ENCODE measurements at regions not wholly inside any gene's neighbourhood (a gene's known extent, or its start where the extent isn't known, plus 50 kb on each side); places are given as distances from the start of the nearest gene placed in this dataset.

DNA sequence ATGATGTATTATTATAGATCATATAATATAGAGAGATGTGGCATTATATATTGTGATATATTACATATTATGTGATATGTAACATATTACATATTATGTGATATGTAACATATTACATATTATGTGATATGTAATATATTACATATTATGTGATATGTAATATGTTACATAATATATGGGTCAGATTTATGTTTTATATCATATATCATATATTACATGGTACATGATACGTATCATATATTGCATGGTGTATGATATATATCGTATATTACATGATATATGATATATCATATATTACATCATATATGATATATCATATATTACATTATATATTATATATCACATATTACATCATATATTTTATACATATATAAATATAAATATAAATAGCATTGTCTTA lies 164.1 kb upstream of the NEBL start:
- Histone ChIP-seq H3K14ac (ENCODE audit: low read length) (no peak overlapping the region), H3K4me2 (ENCODE audit: insufficient read depth, low read length, poor library complexity, severe bottlenecking) (no peak overlapping the region), H3K4me1 (ENCODE audit: control insufficient read depth in 2 of 2, insufficient read depth in 1 of 2, low read depth in 1 of 2, low read length in 2 of 2) (peaks cover 6% of the 10 kb centered on the region in 2 donors), H2AK5ac (ENCODE audit: low read depth, low read length) (no peak overlapping the region), H3K36me3 (replicated peaks in 1 of 2; ENCODE audit: control insufficient read depth in 2 of 2, insufficient read depth in 2 of 2, low read length in 2 of 2) (no peaks in the 10 kb centered on the region), H2BK12ac (ENCODE audit: low read length) (no peak overlapping the region), H3K4me3 (ENCODE audit: low read length in 2 of 2) (no peak overlapping the region), H3K27ac (replicated peaks; ENCODE audit: low read length) (no peak overlapping the region), H3K23ac (ENCODE audit: low read depth, low read length, poor library complexity) (no peak overlapping the region), H3K27me3 (ENCODE audit: control insufficient read depth in 3 of 3, insufficient read depth in 3 of 3, low read depth in 1 of 3, low read length in 3 of 3) (no peaks in the 10 kb centered on the region), H2BK5ac (ENCODE audit: low read length) (no peak overlapping the region), H4K91ac (ENCODE audit: low read depth, low read length, poor library complexity) (no peak overlapping the region), H3K9ac (ENCODE audit: low read depth, low read length, poor library complexity) (no peak overlapping the region), H4K8ac (ENCODE audit: low read depth, low read length) (no peak overlapping the region), H3K9me3 (replicated peaks in 1 of 2; ENCODE audit: control insufficient read depth in 2 of 2, insufficient read depth in 1 of 2, low read depth in 1 of 2, low read length in 2 of 2) (peaks cover 4 to 16% of the 10 kb centered on the region in 2 donors), H2BK120ac (ENCODE audit: low read depth, low read length) (no peak overlapping the region), H3K79me1 (ENCODE audit: low read depth, low read length) (no peaks in the 10 kb centered on the region), H2BK15ac (ENCODE audit: low read length) (no peak overlapping the region), H3K4ac (ENCODE audit: low read length) (no peak overlapping the region), H2AFZ (ENCODE audit: low read length) (no peak overlapping the region), H3K18ac (ENCODE audit: low read length) (no peak overlapping the region)
- no peak for DNase-seq (ENCODE audit: low spot score)
- WGBS, 2 donors (ENCODE audit: extremely low coverage in 2 of 2, insufficient read length in 2 of 2, insufficient replicate concordance in 1 of 2) = no CpG with 5 or more reads among the region's 2 CpGs

GRCh38 chr10:21060626-21061025 lies 163.5 kb upstream of the NEBL start:
- no peak overlapping the region for H2BK120ac ChIP-seq (ENCODE audit: low read depth, low read length)
- H3K36me3 ChIP-seq (replicated peaks in 1 of 2; ENCODE audit: control insufficient read depth in 2 of 2, insufficient read depth in 2 of 2, low read length in 2 of 2) = no peaks in the 10 kb centered on the region
- no peak overlapping the region for H2AK5ac ChIP-seq (ENCODE audit: low read depth, low read length)
- H3K79me1 ChIP-seq (ENCODE audit: low read depth, low read length) = peaks cover 1% of the 10 kb centered on the region
- no peak overlapping the region for H3K23ac ChIP-seq (ENCODE audit: low read depth, low read length, poor library complexity)
- no peak overlapping the region for H3K4ac ChIP-seq (ENCODE audit: low read length)
- DNase-seq (ENCODE audit: low spot score) = no peak
- H2AFZ ChIP-seq (ENCODE audit: low read length) = no peak overlapping the region
- peaks cover 6 to 8% of the 10 kb centered on the region in 2 donors for H3K4me1 ChIP-seq (ENCODE audit: control insufficient read depth in 2 of 2, insufficient read depth in 1 of 2, low read depth in 1 of 2, low read length in 2 of 2)
- no peak overlapping the region for H3K4me2 ChIP-seq (ENCODE audit: insufficient read depth, low read length, poor library complexity, severe bottlenecking)
- no peaks in the 10 kb centered on the region for H3K27me3 ChIP-seq (ENCODE audit: control insufficient read depth in 3 of 3, insufficient read depth in 3 of 3, low read depth in 1 of 3, low read length in 3 of 3)
- H3K4me3 ChIP-seq (ENCODE audit: low read length in 2 of 2) = no peak overlapping the region
- H3K18ac ChIP-seq (ENCODE audit: low read length) = no peak overlapping the region
- no peak overlapping the region for H3K14ac ChIP-seq (ENCODE audit: low read length)
- 100% methylated on average over 1 of the region's 4 CpGs; no CpG with 5 or more reads in 1 of the 2 donors for WGBS, 2 donors (ENCODE audit: extremely low coverage in 2 of 2, insufficient read length in 2 of 2, insufficient replicate concordance in 1 of 2)
- H2BK12ac ChIP-seq (ENCODE audit: low read length) = no peak overlapping the region
- peaks cover 4 to 16% of the 10 kb centered on the region in 2 donors for H3K9me3 ChIP-seq (replicated peaks in 1 of 2; ENCODE audit: control insufficient read depth in 2 of 2, insufficient read depth in 1 of 2, low read depth in 1 of 2, low read length in 2 of 2)
- H2BK5ac ChIP-seq (ENCODE audit: low read length) = no peak overlapping the region
- H4K91ac ChIP-seq (ENCODE audit: low read depth, low read length, poor library complexity) = no peak overlapping the region
- no peak overlapping the region for H4K8ac ChIP-seq (ENCODE audit: low read depth, low read length)
- H3K27ac ChIP-seq (replicated peaks; ENCODE audit: low read length) = no peak overlapping the region
- H2BK15ac ChIP-seq (ENCODE audit: low read length) = no peak overlapping the region
- no peak overlapping the region for H3K9ac ChIP-seq (ENCODE audit: low read depth, low read length, poor library complexity)

GRCh38 chr10:21057989-21058388 lies 160.9 kb upstream of the NEBL start:
- Histone ChIP-seq H3K4me1 (ENCODE audit: control insufficient read depth in 2 of 2, insufficient read depth in 1 of 2, low read depth in 1 of 2, low read length in 2 of 2) (peaks cover 6 to 11% of the 10 kb centered on the region in 2 donors), H3K4me3 (ENCODE audit: low read length in 2 of 2) (no peak overlapping the region), H2BK12ac (ENCODE audit: low read length) (no peak overlapping the region), H4K8ac (ENCODE audit: low read depth, low read length) (no peak overlapping the region), H4K91ac (ENCODE audit: low read depth, low read length, poor library complexity) (no peak overlapping the region), H2BK15ac (ENCODE audit: low read length) (no peak overlapping the region), H2AK5ac (ENCODE audit: low read depth, low read length) (no peak overlapping the region), H3K9me3 (replicated peaks in 1 of 2; ENCODE audit: control insufficient read depth in 2 of 2, insufficient read depth in 1 of 2, low read depth in 1 of 2, low read length in 2 of 2) (peaks cover 4 to 16% of the 10 kb centered on the region in 2 donors), H3K36me3 (replicated peaks in 1 of 2; ENCODE audit: control insufficient read depth in 2 of 2, insufficient read depth in 2 of 2, low read length in 2 of 2) (no peaks in the 10 kb centered on the region), H3K27ac (replicated peaks; ENCODE audit: low read length) (no peak overlapping the region), H2BK120ac (ENCODE audit: low read depth, low read length) (no peak overlapping the region), H3K27me3 (ENCODE audit: control insufficient read depth in 3 of 3, insufficient read depth in 3 of 3, low read depth in 1 of 3, low read length in 3 of 3) (no peaks in the 10 kb centered on the region), H3K23ac (ENCODE audit: low read depth, low read length, poor library complexity) (no peak overlapping the region), H3K9ac (ENCODE audit: low read depth, low read length, poor library complexity) (no peak overlapping the region), H3K18ac (ENCODE audit: low read length) (no peak overlapping the region), H2AFZ (ENCODE audit: low read length) (no peak overlapping the region), H3K4ac (ENCODE audit: low read length) (no peak overlapping the region), H3K4me2 (ENCODE audit: insufficient read depth, low read length, poor library complexity, severe bottlenecking) (no peak overlapping the region), H3K14ac (ENCODE audit: low read length) (no peak overlapping the region), H2BK5ac (ENCODE audit: low read length) (no peak overlapping the region), H3K79me1 (ENCODE audit: low read depth, low read length) (peaks cover 3% of the 10 kb centered on the region)
- DNase-seq (ENCODE audit: low spot score) = no peak

DNA sequence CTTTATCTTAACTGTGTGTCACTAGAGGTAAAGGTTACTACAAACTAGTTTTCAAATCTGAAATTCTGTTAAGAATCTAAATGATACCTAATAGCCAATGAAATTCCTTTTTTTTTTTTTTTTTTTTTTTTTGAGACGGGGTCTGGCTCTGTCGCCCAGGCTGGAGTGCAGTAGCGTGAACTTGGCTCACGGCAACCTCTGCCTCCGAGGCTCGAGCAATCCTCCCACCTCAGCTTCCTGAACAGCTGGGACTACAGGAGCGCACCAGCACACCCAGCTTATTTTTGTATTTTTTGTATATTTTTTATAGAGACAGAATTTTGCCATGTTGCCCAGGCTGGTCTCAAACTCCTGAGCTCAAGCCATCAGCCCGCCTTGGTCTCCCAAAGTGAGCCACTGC lies 160.3 kb upstream of the NEBL start:
- no peak overlapping the region for H3K23ac ChIP-seq (ENCODE audit: low read depth, low read length, poor library complexity)
- no peak overlapping the region for H2BK120ac ChIP-seq (ENCODE audit: low read depth, low read length)
- no peak overlapping the region for H2BK5ac ChIP-seq (ENCODE audit: low read length)
- no peak overlapping the region for H2BK12ac ChIP-seq (ENCODE audit: low read length)
- no peak overlapping the region for H3K4me2 ChIP-seq (ENCODE audit: insufficient read depth, low read length, poor library complexity, severe bottlenecking)
- no peak overlapping the region for H2AFZ ChIP-seq (ENCODE audit: low read length)
- no peak overlapping the region for H3K4ac ChIP-seq (ENCODE audit: low read length)
- H3K4me1 ChIP-seq (ENCODE audit: control insufficient read depth in 2 of 2, insufficient read depth in 1 of 2, low read depth in 1 of 2, low read length in 2 of 2) = peaks cover 6 to 9% of the 10 kb centered on the region in 2 donors
- no peak overlapping the region for H3K9ac ChIP-seq (ENCODE audit: low read depth, low read length, poor library complexity)
- H3K14ac ChIP-seq (ENCODE audit: low read length) = no peak overlapping the region
- H2AK5ac ChIP-seq (ENCODE audit: low read depth, low read length) = no peak overlapping the region
- H3K79me1 ChIP-seq (ENCODE audit: low read depth, low read length) = peaks cover 3% of the 10 kb centered on the region
- no peak overlapping the region for H3K18ac ChIP-seq (ENCODE audit: low read length)
- peaks cover 4 to 16% of the 10 kb centered on the region in 2 donors for H3K9me3 ChIP-seq (replicated peaks in 1 of 2; ENCODE audit: control insufficient read depth in 2 of 2, insufficient read depth in 1 of 2, low read depth in 1 of 2, low read length in 2 of 2)
- no peak overlapping the region for H3K27ac ChIP-seq (replicated peaks; ENCODE audit: low read length)
- no peak overlapping the region for H4K91ac ChIP-seq (ENCODE audit: low read depth, low read length, poor library complexity)
- no peak for DNase-seq (ENCODE audit: low spot score)
- no peak overlapping the region for H3K4me3 ChIP-seq (ENCODE audit: low read length in 2 of 2)
- no CpG with 5 or more reads among the region's 8 CpGs for WGBS, 2 donors (ENCODE audit: extremely low coverage in 2 of 2, insufficient read length in 2 of 2, insufficient replicate concordance in 1 of 2)
- no peak overlapping the region for H4K8ac ChIP-seq (ENCODE audit: low read depth, low read length)
- no peaks in the 10 kb centered on the region for H3K36me3 ChIP-seq (replicated peaks in 1 of 2; ENCODE audit: control insufficient read depth in 2 of 2, insufficient read depth in 2 of 2, low read length in 2 of 2)
- H2BK15ac ChIP-seq (ENCODE audit: low read length) = no peak overlapping the region
- no peaks in the 10 kb centered on the region for H3K27me3 ChIP-seq (ENCODE audit: control insufficient read depth in 3 of 3, insufficient read depth in 3 of 3, low read depth in 1 of 3, low read length in 3 of 3)

All from neuronal stem cell (in vitro differentiated cells).